Tibial nerve (tissue), 4 donors: ENCODE measurements at regions not wholly inside any gene's neighbourhood (a gene's known extent, or its start where the extent isn't known, plus 50 kb on each side); places are given as distances from the start of the nearest gene placed in this dataset.

Experiments used
- EP300 ChIP-seq, 2 donors: sonication (generic); formaldehyde crosslinking; IDR thresholded peaks; one replicate each; pipeline ENCODE4 v1.6.1; 2017; ENCODE audit warnings: antibody characterized with exemption in 2 of 2, mild to moderate bottlenecking in 1 of 2
- POLR2A ChIP-seq, 2 donors: fragments of 450-650 bp; IDR thresholded peaks; one replicate each; pipeline ENCODE4 v1.6.1; 2017; ENCODE audit warnings: antibody characterized with exemption in 2 of 2, mild to moderate bottlenecking in 2 of 2, moderate library complexity in 2 of 2
- TF ChIP-seq, protein P1 (sequence below), 5 experiments: fragments of 200-600 bp in 3 of 5; fragments of 450-650 bp in 2 of 5; sonication (generic) in 3 of 5; IDR thresholded peaks; one replicate each; pipeline ENCODE4 v1.5.1; 2016 to 2019; ENCODE audit warnings: antibody characterized with exemption in 5 of 5, mild to moderate bottlenecking in 3 of 5, moderate library complexity in 2 of 5

DNA sequence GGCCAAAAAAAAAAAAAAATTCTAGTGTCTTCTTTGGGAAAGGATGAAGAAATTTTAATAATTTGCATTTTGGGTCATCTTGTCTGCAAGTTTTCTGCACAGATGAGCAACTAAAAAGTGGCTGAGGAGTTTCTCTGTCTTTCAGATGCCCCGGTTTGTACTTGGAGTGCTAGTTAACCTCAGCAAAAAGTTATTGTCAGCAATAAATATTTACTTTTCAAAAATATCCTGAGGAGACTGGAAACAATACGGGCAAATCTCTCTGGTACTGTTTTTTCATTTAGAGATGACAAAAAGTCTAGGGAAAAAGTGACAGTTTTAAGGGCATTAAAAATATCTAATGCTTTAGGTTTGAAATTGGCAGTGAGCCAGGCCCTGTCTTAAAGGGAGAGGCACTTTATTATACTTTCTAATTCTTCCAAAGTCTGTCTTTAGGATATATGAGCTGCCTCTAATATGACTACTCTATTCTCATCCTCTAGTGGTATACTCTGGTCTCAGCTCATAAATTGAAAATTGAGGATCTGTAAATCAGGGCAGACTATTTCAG, 436.0 kb upstream of the NR2F2 start:
- TF ChIP-seq, protein P1, sequence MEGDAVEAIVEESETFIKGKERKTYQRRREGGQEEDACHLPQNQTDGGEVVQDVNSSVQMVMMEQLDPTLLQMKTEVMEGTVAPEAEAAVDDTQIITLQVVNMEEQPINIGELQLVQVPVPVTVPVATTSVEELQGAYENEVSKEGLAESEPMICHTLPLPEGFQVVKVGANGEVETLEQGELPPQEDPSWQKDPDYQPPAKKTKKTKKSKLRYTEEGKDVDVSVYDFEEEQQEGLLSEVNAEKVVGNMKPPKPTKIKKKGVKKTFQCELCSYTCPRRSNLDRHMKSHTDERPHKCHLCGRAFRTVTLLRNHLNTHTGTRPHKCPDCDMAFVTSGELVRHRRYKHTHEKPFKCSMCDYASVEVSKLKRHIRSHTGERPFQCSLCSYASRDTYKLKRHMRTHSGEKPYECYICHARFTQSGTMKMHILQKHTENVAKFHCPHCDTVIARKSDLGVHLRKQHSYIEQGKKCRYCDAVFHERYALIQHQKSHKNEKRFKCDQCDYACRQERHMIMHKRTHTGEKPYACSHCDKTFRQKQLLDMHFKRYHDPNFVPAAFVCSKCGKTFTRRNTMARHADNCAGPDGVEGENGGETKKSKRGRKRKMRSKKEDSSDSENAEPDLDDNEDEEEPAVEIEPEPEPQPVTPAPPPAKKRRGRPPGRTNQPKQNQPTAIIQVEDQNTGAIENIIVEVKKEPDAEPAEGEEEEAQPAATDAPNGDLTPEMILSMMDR (IDR thresholded peaks at IDR 0.05) = no peak
- TF ChIP-seq POLR2A (IDR thresholded peaks at IDR 0.05) (no peak), EP300 (IDR thresholded peaks at IDR 0.05) (no peak)
